GM18907 (cell line): ENCODE measurements at regions not wholly inside any gene's neighbourhood (a gene's known extent, or its start where the extent isn't known, plus 50 kb on each side); places are given as distances from the start of the nearest gene placed in this dataset.
"Not testable (repeated sequence)": the region's sequence is repeated elsewhere in the genome, so short reads cannot be mapped to it uniquely, and the experiment has no call there.

Experiments
- ATAC-seq: cut with Tn5 transposase; IDR thresholded peaks from one replicate; pipeline ENCODE4 v1.9.1; 2021; ENCODE audit warnings: mild to moderate bottlenecking, moderate library complexity; ENCODE audit not compliant: unreplicated experiment

GRCh38 chrX:122252454-122252853 lies 931.6 kb upstream of the GRIA3 start:
- no peak for ATAC-seq

- no peak for ATAC-seq
Observed at GRCh38 chrX:122268353-122268752, 915.7 kb upstream of the GRIA3 start.

GRCh38 chrX:122269243-122269781 lies 914.8 kb upstream of the GRIA3 start:
- no peak for ATAC-seq

- ATAC-seq: no peak
Observed at GRCh38 chrX:122270809-122271494, 913.1 kb upstream of the GRIA3 start.

GRCh38 chrX:122272011-122272410 lies 912.1 kb upstream of the GRIA3 start:
- ATAC-seq: no peak

GRCh38 chrX:122279746-122280145 lies 904.3 kb upstream of the GRIA3 start:
- ATAC-seq: no peak

- not testable (repeated sequence) for ATAC-seq
Observed at GRCh38 chrX:122299822-122300221, 884.3 kb upstream of the GRIA3 start.

GRCh38 chrX:122301491-122301890 lies 882.6 kb upstream of the GRIA3 start:
- ATAC-seq: no peak

- no peak for ATAC-seq
Observed at GRCh38 chrX:122303761-122304160, 880.3 kb upstream of the GRIA3 start.

- ATAC-seq: no peak
Observed at GRCh38 chrX:122344816-122345215, 839.3 kb upstream of the GRIA3 start.

GRCh38 chrX:122363112-122363795 lies 820.8 kb upstream of the GRIA3 start:
- no peak for ATAC-seq

- ATAC-seq: not testable (repeated sequence)
Observed at GRCh38 chrX:122375533-122375932, 808.5 kb upstream of the GRIA3 start.

- no peak for ATAC-seq
Observed at GRCh38 chrX:122389005-122389404, 795.1 kb upstream of the GRIA3 start.

- ATAC-seq: no peak
Observed at GRCh38 chrX:122418758-122419157, 765.3 kb upstream of the GRIA3 start.

GRCh38 chrX:122421434-122422121 lies 762.5 kb upstream of the GRIA3 start:
- no peak for ATAC-seq

- no peak for ATAC-seq
Observed at GRCh38 chrX:122422547-122422946, 761.5 kb upstream of the GRIA3 start.

GRCh38 chrX:122434942-122435341 lies 749.1 kb upstream of the GRIA3 start:
- ATAC-seq: no peak

- ATAC-seq: no peak
Observed at GRCh38 chrX:122439831-122440230, 744.2 kb upstream of the GRIA3 start.

- no peak for ATAC-seq
Observed at GRCh38 chrX:122440832-122441231, 743.2 kb upstream of the GRIA3 start.

GRCh38 chrX:122441451-122441850 lies 742.6 kb upstream of the GRIA3 start:
- ATAC-seq: no peak

GRCh38 chrX:122445466-122445865 lies 738.6 kb upstream of the GRIA3 start:
- no peak for ATAC-seq

- no peak for ATAC-seq
Observed at GRCh38 chrX:122464341-122464740, 719.7 kb upstream of the GRIA3 start.
